K562 (cell line): ENCODE measurements at regions not wholly inside any gene's neighbourhood (a gene's known extent, or its start where the extent isn't known, plus 50 kb on each side); places are given as distances from the start of the nearest gene placed in this dataset.

ENCODE experiments used
- CHD4 ChIP-seq: fragments of 200-600 bp; sonication (generic); IDR thresholded peaks from 3 replicates; pipeline ENCODE4 v1.6.1; 2012; ENCODE audit warnings: low read depth, mild to moderate bottlenecking, mixed read lengths, low read length, inconsistent platforms; ENCODE audit not compliant: insufficient read depth, insufficient replicate concordance, poor library complexity, severe bottlenecking
- CTCF ChIP-seq, 3 experiments: IDR thresholded peaks in 2 of 3; conservative IDR thresholded peaks in 1 of 3; 2 replicates each; pipeline ENCODE4 v1.5.1; 2011 to 2012; ENCODE audit warnings: low read length in 3 of 3, mild to moderate bottlenecking in 3 of 3, control low read depth in 2 of 3, improper control_type of control experiment in 1 of 3, inconsistent platforms in 1 of 3, low read depth in 1 of 3, mixed read lengths in 1 of 3, moderate library complexity in 1 of 3; ENCODE audit not compliant: insufficient read depth in 2 of 3
- HNRNPLL ChIP-seq: fragments of 200-400 bp; formaldehyde crosslinking; IDR thresholded peaks from 2 replicates; pipeline ENCODE4 v1.6.1; 2017; ENCODE audit warnings: low read length, low read depth, mild to moderate bottlenecking; ENCODE audit not compliant: poor library complexity, severe bottlenecking
- KAT7 ChIP-seq: sonication (generic); formaldehyde crosslinking; IDR thresholded peaks from 2 replicates; pipeline ENCODE4 v1.8.0; 2022; ENCODE audit warnings: missing genetic modification reagents, mild to moderate bottlenecking, borderline replicate concordance
- NFIC ChIP-seq: fragments of 450-650 bp; IDR thresholded peaks from 2 replicates; pipeline ENCODE4 v1.6.1; 2017; ENCODE audit warnings: mild to moderate bottlenecking, inconsistent platforms
- POLR2AphosphoS5 ChIP-seq: IDR thresholded peaks from 2 replicates; pipeline ENCODE4 v1.6.1; 2011; ENCODE audit warnings: mild to moderate bottlenecking, low read depth, low read length, moderate library complexity; ENCODE audit not compliant: control insufficient read depth, insufficient read depth
- PRDM10 ChIP-seq: fragments of 450-650 bp; IDR thresholded peaks from 2 replicates; pipeline ENCODE4 v1.6.1; 2018; ENCODE audit not compliant: partially characterized antibody
- RAD21 ChIP-seq, 2 experiments: fragments of 250-450 bp in 1 of 2; fragments of 450-650 bp in 1 of 2; sonication (Bioruptor Pico) in 1 of 2; formaldehyde crosslinking in 1 of 2; IDR thresholded peaks in 1 of 2; conservative IDR thresholded peaks in 1 of 2; 2 replicates each; pipeline versions ENCODE4 v1.4.0 to v1.8.0; 2020 to 2022; ENCODE audit warnings: mild to moderate bottlenecking in 2 of 2, moderate library complexity in 1 of 2
- SMAD4 ChIP-seq: fragments of 250-450 bp; sonication (Bioruptor Pico); conservative IDR thresholded peaks from 2 replicates; pipeline ENCODE4 v1.8.0; 2021; ENCODE audit warnings: inconsistent platforms, mild to moderate bottlenecking, moderate library complexity
- UBTF ChIP-seq, 2 experiments: IDR thresholded peaks; 2 replicates each; pipeline ENCODE4 v1.6.1; 2012; ENCODE audit warnings: improper control_type of control experiment in 2 of 2, low read depth in 2 of 2, low read length in 2 of 2, borderline replicate concordance in 1 of 2
- ZNF644 ChIP-seq: fragments of 200-800 bp; sonication (Bioruptor generic); IDR thresholded peaks from 2 replicates; pipeline ENCODE4 v1.6.1; 2016; ENCODE audit warnings: low read depth, missing genetic modification characterization, missing compliant biosample characterization

GRCh38 chr6:167685654-167686053 lies 141.1 kb upstream of the AFDN start:
- TF ChIP-seq CTCF (IDR thresholded peaks at IDR 0.05 in 2 of 3, conservative IDR thresholded peaks at IDR 0.05 in 1 of 3; ENCODE audit: insufficient read depth in 2 of 3, low read depth in 1 of 3, low read length in 3 of 3), result no peak
- TF ChIP-seq KAT7 (CRISPR knock-in tag), result no peak
- TF ChIP-seq CHD4, result no peak
- no peak for TF ChIP-seq HNRNPLL
- TF ChIP-seq ZNF644, result no peak
- TF ChIP-seq RAD21 (CRISPR knock-in tag; conservative IDR thresholded peaks at IDR 0.05 in 1 of 2, IDR thresholded peaks at IDR 0.05 in 1 of 2), result no peak
- no peak for TF ChIP-seq UBTF (IDR thresholded peaks at IDR 0.05; ENCODE audit: borderline replicate concordance in 1 of 2, low read depth in 2 of 2, low read length in 2 of 2)
- no peak for TF ChIP-seq NFIC
- no peak for TF ChIP-seq SMAD4 (CRISPR knock-in tag)
- no peak for TF ChIP-seq PRDM10
- no peak for TF ChIP-seq POLR2AphosphoS5
